IPS-15b (cell line): ENCODE measurements at regions not wholly inside any gene's neighbourhood (a gene's known extent, or its start where the extent isn't known, plus 50 kb on each side); places are given as distances from the start of the nearest gene placed in this dataset.

Experiments
- H3K27me3 ChIP-seq: one replicate; pipeline ENCODE4 v1.6.1; 2013; ENCODE audit warnings: low read length; ENCODE audit not compliant: control insufficient read depth, insufficient read depth
- H3K36me3 ChIP-seq: one replicate; pipeline ENCODE4 v1.6.1; 2013; ENCODE audit warnings: low read length; ENCODE audit not compliant: control insufficient read depth, insufficient read depth
- H3K4me1 ChIP-seq: one replicate; pipeline ENCODE4 v1.6.1; 2013; ENCODE audit warnings: mild to moderate bottlenecking, low read length; ENCODE audit not compliant: control insufficient read depth, insufficient read depth
- H3K4me3 ChIP-seq: one replicate; pipeline ENCODE4 v1.5.1; 2013; ENCODE audit warnings: low read depth, low read length
- H3K9ac ChIP-seq: one replicate; pipeline ENCODE4 v1.6.1; 2013; ENCODE audit warnings: low read depth, mild to moderate bottlenecking, low read length
- H3K9me3 ChIP-seq: one replicate; pipeline ENCODE4 v1.6.1; 2013; ENCODE audit warnings: mild to moderate bottlenecking, low read length; ENCODE audit not compliant: control insufficient read depth, insufficient read depth

DNA sequence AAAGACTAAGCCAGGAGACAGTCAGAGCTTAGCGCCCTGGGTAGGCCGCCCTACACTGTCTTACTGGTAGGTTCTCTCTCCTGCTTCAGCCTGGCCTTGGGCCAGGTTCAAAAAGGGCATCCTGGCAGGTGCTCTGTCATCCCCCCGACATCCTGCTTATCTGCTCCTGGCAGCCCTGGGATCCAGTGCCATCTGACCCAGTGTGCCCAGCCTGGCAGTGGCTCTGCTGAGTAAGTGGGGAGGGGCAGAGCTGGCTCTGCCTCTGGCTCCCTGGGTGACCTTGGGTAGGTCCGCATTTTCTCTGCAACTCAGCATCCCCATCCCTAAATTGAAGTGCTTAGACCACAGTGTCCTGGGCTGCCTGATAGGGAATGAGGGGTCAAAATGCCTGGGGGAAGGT is 549.9 kb downstream of the PTPRU start:
- Histone ChIP-seq H3K9ac (no peak overlapping the region), H3K9me3 (no peaks in the 10 kb centered on the region), H3K36me3 (no peaks in the 10 kb centered on the region), H3K27me3 (no peaks in the 10 kb centered on the region), H3K4me3 (no peak overlapping the region), H3K4me1 (no peaks in the 10 kb centered on the region)

DNA sequence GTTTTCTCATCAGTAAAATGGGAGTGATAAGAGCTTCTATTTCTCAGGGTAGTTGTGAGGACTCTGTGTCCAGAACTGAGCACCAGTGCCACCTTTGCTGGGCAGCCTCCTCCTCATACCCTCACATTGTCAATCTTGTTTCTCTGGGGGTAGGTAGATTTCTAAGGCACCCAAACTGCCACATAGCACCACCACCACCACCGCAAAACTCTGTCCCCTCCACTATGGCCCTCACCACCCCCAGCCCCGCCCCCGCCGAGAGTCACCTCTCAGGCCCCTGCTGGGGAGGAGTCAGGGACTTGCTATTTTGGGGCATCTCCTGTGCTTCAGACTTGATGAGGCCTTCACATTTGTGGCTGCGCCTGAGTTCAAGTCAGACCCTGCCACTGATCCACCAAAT is 549.2 kb downstream of the PTPRU start:
- Histone ChIP-seq H3K36me3 (no peaks in the 10 kb centered on the region), H3K4me1 (no peaks in the 10 kb centered on the region)

GRCh38 chr1:29785137-29785527 is 548.8 kb downstream of the PTPRU start:
- Histone ChIP-seq H3K4me3 (no peak overlapping the region), H3K9me3 (no peaks in the 10 kb centered on the region), H3K4me1 (no peaks in the 10 kb centered on the region), H3K27me3 (no peaks in the 10 kb centered on the region), H3K36me3 (no peaks in the 10 kb centered on the region), H3K9ac (no peak overlapping the region)

More for the DNA sequence above, 549.2 kb downstream of the PTPRU start:
- no peaks in the 10 kb centered on the region for H3K9me3 ChIP-seq
- no peak overlapping the region for H3K9ac ChIP-seq
- H3K27me3 ChIP-seq, result no peaks in the 10 kb centered on the region
- no peak overlapping the region for H3K4me3 ChIP-seq

DNA sequence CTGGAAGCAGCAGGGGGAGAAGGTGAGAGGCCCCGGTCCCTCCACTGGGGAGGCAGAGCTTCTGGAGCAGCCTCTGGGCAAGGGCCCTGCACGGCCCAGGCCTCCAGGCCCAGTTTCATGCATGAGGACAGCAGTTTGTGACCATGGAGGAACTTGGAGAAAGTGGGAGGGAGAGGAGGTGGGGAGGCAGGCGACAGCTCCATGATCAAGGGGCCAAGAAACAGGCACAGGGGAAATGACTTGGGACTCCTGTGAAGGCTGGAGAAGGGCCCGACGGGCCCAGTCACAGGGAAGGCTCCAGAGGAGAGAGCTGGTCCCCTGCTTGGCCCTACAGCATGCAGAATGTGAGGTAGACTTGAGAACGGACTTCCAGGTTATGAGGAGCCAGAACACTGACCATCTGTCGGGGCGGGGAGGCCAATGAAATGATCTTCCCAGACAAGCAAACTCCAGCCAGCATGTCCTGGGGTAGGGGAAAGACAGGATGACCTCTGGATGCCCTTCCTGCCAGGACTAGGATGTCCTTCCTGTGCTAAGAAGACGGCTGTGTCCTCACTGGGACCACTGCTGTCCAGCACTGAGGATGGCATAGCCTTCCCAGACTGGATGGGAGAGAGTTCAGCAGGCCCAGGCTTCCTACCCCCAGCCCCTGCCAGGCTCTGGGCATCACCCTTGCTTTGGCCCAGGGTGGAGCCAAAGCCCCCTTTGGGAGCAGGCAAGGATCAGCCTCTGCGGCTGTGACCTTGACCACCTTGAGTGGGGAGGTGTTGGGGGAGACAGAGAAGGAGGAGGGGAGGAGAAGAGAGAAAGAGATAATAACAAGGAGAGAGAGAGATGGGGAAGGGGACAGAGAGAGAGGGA is 548.2 kb downstream of the PTPRU start:
- no peaks in the 10 kb centered on the region for H3K27me3 ChIP-seq
- no peaks in the 10 kb centered on the region for H3K9me3 ChIP-seq

DNA sequence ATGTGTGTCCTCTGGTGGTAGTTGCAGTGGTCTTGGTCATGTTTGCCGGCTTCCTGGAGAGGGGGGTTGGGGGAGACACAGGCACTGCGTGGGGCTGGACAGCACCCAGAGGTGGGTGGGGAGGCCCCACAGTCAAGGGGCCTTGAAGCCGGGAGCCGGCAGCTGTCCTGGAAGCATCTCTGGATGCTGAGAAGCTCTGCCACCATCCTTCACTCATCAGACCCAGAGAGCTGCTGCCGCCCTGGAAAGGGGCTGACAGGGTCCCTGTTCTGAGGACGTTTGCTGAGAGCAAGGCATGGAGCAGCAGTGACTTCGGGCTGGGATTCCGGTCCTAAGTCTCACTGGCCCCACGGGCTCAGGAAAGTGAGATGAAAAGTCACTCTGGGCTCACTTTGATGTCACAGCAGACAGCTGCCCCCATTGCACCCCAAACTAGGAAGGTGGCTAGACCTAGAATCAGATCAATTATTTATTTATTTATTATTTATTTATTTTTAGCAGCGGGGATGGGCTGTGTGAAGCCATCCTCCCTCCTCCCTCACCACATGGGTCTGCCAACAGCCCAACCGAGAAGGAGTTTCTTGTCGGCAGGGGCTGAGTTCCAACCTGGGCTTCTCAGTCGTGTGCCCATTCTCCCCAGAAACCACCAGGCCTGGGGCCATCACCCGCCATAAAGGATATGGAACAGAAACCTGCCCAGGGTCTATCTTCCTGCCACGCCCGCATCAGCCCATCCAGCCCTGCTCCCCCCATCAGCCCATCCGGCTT is 547.4 kb downstream of the PTPRU start:
- Histone ChIP-seq H3K27me3 (no peaks in the 10 kb centered on the region), H3K36me3 (no peaks in the 10 kb centered on the region), H3K9me3 (no peaks in the 10 kb centered on the region), H3K9ac (no peak overlapping the region), H3K4me3 (no peak overlapping the region), H3K4me1 (no peaks in the 10 kb centered on the region)

More for the DNA sequence above, 548.2 kb downstream of the PTPRU start:
- Histone ChIP-seq H3K4me1 (no peaks in the 10 kb centered on the region), H3K9ac (no peak overlapping the region), H3K36me3 (no peaks in the 10 kb centered on the region), H3K4me3 (no peak overlapping the region)

GRCh38 chr1:29782846-29783507 is 546.7 kb downstream of the PTPRU start:
- Histone ChIP-seq H3K4me1 (no peaks in the 10 kb centered on the region), H3K9me3 (no peaks in the 10 kb centered on the region), H3K4me3 (no peak overlapping the region), H3K27me3 (no peaks in the 10 kb centered on the region), H3K9ac (no peak overlapping the region), H3K36me3 (no peaks in the 10 kb centered on the region)

- H3K36me3 ChIP-seq, result no peaks in the 10 kb centered on the region
- H3K9ac ChIP-seq, result no peak overlapping the region
- no peaks in the 10 kb centered on the region for H3K9me3 ChIP-seq
- H3K27me3 ChIP-seq, result no peaks in the 10 kb centered on the region
- no peak overlapping the region for H3K4me3 ChIP-seq
- no peaks in the 10 kb centered on the region for H3K4me1 ChIP-seq
These were observed 542.8 kb downstream of the PTPRU start for GRCh38 chr1:29779146-29779545.

- H3K4me1 ChIP-seq, result no peaks in the 10 kb centered on the region
- H3K36me3 ChIP-seq, result no peaks in the 10 kb centered on the region
- H3K9me3 ChIP-seq, result no peaks in the 10 kb centered on the region
- no peaks in the 10 kb centered on the region for H3K27me3 ChIP-seq
- no peak overlapping the region for H3K4me3 ChIP-seq
- H3K9ac ChIP-seq, result no peak overlapping the region
These were observed 541.2 kb downstream of the PTPRU start for GRCh38 chr1:29777522-29777921.

DNA sequence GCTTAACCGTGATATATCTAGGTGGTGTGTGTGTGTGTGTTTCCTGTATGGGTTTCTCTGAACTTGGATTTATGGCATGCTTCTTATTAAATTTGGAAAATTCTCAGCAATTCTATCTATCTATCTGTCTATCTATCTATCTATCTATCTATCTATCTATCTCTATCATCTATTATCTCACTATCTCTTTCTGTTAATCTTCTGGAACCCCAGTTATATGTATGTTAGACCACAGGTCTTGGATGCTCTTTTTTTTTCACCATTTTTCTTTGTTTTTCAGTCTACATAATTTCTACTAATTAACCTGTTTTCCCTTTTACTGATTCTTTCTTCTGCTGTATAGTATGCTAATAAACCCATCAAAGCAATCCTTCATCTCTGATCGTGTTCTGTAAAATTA is 538.0 kb downstream of the PTPRU start:
- Histone ChIP-seq H3K4me1 (no peaks in the 10 kb centered on the region), H3K36me3 (no peaks in the 10 kb centered on the region), H3K27me3 (no peaks in the 10 kb centered on the region), H3K9me3 (no peaks in the 10 kb centered on the region), H3K9ac (no peak overlapping the region), H3K4me3 (no peak overlapping the region)

DNA sequence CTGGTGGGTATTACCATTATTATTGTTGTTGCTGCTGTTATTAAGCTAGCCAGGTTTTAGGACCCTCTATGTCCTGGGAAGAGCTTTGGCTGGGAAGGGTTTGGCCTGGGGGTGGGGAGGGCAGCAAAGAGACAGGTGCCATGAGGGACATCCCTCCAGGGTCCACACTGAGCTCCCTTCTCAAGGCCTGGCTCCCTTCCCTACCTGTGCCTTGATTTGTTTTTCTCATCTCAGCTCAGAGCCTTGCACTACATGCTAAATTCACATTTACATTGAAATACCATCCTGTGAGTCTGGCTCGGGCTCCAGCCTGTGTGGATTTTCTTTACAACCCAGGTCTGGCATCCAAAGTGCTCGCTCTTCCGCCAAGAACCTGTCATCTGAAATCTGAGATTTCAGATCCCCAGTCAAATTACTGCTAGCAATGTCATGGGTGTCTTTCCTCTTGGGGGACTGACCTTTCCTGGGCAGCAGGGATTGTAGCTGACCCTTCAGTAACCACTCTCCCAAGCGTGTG is 536.3 kb downstream of the PTPRU start:
- Histone ChIP-seq H3K9me3 (no peaks in the 10 kb centered on the region), H3K4me1 (no peaks in the 10 kb centered on the region), H3K9ac (no peak overlapping the region), H3K4me3 (no peak overlapping the region), H3K27me3 (peaks cover 2% of the 10 kb centered on the region), H3K36me3 (no peaks in the 10 kb centered on the region)

DNA sequence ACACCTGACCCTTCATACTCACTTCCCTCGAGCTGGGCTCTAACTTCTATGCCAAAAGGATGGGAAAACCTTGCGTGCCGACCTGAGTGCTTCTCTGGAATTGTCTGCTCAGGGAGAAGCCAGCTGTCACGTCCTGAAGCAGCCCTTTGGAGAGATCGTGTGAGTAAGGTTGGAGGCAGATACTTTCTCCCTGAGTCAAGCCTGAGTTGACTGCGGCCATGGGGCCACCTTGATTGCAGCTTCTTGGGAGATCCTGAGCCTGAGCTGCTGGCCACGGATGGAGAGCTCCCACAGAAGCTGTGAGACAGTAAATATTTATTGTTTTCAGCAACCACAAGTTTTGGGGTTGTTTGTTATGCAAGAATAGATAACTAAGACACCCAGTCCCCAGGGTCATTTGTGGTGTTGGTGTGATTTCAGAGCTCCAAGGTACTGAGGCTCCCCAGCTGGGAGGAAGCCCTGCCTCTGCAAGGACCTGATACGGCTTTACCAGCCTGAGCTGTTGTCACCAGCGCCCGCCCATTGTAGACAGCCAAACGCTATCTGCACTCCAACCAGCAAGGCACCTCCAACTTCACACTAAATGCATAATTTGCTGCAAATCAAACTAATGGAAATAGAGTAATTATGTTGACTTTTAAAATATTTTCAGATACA is 531.6 kb downstream of the PTPRU start:
- Histone ChIP-seq H3K4me1 (no peaks in the 10 kb centered on the region), H3K36me3 (no peaks in the 10 kb centered on the region), H3K9ac (no peak overlapping the region), H3K4me3 (no peak overlapping the region), H3K27me3 (peaks cover 3% of the 10 kb centered on the region), H3K9me3 (no peaks in the 10 kb centered on the region)
